Astrocyte of the spinal cord (primary cell): ENCODE measurements at regions not wholly inside any gene's neighbourhood (a gene's known extent, or its start where the extent isn't known, plus 50 kb on each side); places are given as distances from the start of the nearest gene placed in this dataset.

Experiments
- DNase-seq: peaks from one replicate; pipeline ENCODE4 v3.0.0; 2011; ENCODE audit warnings: low read depth, low spot score
- H3K4me3 ChIP-seq: 2 replicates; pipeline ENCODE4 v1.5.1; 2011; ENCODE audit warnings: low read depth, mild to moderate bottlenecking, low read length, moderate library complexity
- in situ Hi-C: cut with HindIII; loops from 2 replicates; pipeline ENCODE4 v1.10.0; 2017; ENCODE audit warnings: low sequenced_read_pairs
- TF ChIP-seq, protein P1 (sequence below): IDR thresholded peaks from 2 replicates; pipeline ENCODE4 v1.5.1; 2012; ENCODE audit warnings: low read depth, mild to moderate bottlenecking, low read length, inconsistent platforms

DNA sequence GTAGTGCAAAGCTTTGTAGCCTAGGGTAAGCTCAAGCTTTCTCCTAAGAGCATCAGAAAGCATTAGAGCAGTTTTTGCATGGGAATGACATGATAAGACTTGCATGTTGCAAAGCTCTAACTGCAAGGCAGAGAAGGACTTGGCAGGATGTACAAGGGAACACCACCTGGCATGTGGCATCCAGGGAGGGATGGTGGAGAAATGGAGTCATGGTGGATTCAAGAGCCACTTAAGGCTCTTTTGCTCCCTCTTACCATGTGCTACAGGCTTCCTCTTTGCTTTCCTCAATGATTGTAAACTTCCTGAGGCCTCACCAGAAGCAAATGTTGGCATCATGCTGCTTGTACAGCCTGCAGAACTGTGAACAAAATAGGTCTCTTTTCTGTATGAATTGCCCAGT lies 266.0 kb downstream of the GLI2 start:
- no peak for DNase-seq
- no peak overlapping the region for H3K4me3 ChIP-seq
- in situ Hi-C loops, result no loop called here
- TF ChIP-seq, protein P1, sequence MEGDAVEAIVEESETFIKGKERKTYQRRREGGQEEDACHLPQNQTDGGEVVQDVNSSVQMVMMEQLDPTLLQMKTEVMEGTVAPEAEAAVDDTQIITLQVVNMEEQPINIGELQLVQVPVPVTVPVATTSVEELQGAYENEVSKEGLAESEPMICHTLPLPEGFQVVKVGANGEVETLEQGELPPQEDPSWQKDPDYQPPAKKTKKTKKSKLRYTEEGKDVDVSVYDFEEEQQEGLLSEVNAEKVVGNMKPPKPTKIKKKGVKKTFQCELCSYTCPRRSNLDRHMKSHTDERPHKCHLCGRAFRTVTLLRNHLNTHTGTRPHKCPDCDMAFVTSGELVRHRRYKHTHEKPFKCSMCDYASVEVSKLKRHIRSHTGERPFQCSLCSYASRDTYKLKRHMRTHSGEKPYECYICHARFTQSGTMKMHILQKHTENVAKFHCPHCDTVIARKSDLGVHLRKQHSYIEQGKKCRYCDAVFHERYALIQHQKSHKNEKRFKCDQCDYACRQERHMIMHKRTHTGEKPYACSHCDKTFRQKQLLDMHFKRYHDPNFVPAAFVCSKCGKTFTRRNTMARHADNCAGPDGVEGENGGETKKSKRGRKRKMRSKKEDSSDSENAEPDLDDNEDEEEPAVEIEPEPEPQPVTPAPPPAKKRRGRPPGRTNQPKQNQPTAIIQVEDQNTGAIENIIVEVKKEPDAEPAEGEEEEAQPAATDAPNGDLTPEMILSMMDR, result no peak

DNA sequence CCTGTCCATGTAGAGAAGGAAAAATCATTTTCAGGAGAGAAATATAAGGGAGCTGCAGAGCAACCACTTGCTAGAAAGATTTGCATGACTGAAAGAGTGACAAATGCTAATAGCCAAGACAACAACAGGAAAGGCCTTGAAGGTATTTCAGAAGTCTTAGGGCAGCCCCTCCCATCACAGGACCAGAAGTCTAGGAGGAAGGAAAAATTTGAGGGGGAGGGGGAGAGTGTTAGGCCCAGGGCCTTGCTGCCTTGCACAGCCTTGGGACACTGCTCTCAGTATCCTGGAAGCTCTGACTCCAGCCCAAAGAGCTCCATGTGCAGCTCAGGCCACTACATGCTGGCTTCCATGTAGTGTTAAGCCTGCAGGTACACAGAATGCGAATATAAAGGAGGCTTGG lies 266.9 kb downstream of the GLI2 start:
- in situ Hi-C loops, result no loop called here
- H3K4me3 ChIP-seq, result no peak overlapping the region

DNA sequence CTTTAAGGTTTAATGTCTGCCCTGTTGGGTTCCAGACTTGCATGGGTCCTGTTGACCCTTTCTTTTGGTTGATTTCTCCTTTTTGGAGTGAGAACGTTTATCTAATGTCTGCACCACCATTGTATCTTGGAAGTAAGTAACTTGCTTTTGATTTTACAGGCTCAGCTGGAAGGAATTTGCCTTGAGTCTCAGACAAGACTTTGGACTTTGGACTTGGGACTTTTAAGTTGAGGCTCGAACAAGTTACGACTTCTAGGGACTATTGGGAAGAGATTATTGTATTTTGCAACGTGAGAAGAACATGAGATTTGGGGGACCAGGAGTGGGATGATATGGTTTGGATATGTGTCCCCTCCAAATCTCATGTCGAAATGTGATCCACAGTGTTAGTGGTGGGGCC lies 267.7 kb downstream of the GLI2 start:
- in situ Hi-C loops, result no loop called here
- TF ChIP-seq, protein P1, result no peak
- DNase-seq, result no peak
- no peak overlapping the region for H3K4me3 ChIP-seq

More for the DNA sequence above, 266.9 kb downstream of the GLI2 start:
- DNase-seq, result no peak
- TF ChIP-seq, protein P1, result no peak

DNA sequence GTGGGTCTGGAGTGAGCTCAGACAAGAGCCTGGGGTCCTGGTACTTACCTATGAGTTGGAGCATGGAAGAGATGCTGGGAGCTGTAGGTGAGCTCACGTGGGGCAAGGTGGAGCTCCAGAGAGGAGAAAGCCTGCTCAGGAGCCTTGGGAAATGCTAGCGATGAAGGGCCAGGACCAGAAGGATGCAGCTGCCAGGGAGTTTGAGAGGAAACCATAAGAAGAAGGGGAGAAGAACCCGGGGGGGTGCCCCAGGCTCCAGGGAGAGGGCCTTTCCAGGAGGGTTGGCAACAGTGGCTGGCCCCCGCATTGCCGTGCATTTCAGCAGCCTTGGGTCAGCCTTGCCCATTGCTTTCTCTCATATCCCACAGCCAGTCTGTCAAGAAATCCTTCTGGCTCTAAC lies 268.7 kb downstream of the GLI2 start:
- in situ Hi-C loops, result no loop called here
- no peak for DNase-seq
- no peak overlapping the region for H3K4me3 ChIP-seq
- TF ChIP-seq, protein P1, result no peak

DNA sequence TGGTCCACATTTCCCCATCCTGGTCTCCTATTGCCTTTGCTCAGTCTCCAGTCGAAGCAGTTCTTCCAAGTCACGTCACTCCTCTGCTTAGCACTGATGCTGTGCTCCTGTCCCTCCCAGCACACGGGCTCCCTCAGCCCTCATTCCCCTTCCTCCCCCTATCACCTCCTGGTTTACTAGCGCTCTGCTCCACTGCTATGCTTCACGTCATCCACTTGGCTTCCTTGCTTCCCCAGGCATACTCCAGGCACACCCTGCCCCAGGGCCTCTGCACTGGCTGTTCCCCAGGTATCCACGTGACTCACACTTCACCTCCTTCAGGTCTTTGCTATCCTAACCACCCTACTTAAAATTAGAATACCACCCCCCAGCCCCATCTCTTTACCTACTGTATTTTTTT lies 269.3 kb downstream of the GLI2 start:
- H3K4me3 ChIP-seq, result no peak overlapping the region
- in situ Hi-C loops, result no loop called here
- TF ChIP-seq, protein P1, result no peak
- DNase-seq, result no peak

DNA sequence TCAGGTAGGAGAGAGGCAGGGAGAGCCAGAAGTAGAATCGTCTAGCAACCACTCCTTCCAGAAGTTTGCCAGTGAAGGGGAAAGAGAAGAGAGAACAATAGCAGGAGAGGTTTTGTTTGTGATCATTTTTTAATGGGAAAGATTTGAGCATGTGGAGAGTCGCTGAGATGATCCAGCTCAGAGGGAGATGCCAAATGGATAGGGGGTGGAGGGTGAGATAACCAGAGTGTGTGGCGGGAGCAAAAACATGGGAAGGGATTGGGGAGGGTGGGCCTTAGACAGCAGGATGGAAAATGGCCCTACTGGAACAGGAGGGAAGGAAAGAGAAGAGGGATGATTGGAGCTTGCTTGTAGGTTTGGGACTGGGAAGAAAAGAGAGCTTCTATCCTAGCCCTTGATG lies 269.8 kb downstream of the GLI2 start:
- DNase-seq, result no peak
- in situ Hi-C loops, result no loop called here
- TF ChIP-seq, protein P1, result no peak
- H3K4me3 ChIP-seq, result no peak overlapping the region
